ENCODE measurements at regions not wholly inside any gene's neighbourhood (a gene's known extent, or its start where the extent isn't known, plus 50 kb on each side); places are given as distances from the start of the nearest gene placed in this dataset.

DNA sequence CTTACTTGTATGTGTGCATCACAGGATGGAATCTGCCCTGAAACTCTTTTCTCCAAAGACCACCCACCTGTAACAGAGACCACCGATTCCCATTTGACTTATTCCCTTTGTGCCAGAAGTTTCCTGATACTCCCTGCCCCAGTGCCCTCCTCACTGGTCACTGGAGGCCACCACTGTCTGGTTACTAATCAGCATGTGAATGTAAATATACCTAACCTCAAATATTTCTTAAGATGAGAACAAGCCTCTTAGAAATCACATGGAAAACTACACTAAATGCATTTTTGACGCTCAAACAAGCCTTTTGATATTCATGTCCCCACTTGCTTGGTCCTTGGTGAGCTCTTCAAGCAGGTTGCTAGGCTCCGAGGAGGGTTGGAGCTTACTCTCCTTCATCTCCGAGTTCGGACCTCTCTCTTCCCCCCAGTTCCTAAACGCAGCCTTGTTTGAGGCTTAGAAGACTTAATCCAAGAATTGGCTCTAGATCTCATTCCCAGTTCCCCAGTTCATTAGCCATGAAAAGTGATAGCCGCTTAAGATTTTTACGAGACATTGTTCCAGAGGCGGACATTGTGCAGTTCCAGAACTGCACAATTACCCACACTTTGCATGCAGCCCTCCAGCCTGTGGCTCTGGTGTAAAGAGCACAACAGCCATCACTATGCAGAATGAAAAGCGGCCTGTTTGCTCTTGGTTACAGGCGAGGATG is 579.2 kb upstream of the PSMD7 start:
- no peak for FAIRE-seq
- DNase-seq (ENCODE audit: insufficient read length, low spot score): no peak

DNA sequence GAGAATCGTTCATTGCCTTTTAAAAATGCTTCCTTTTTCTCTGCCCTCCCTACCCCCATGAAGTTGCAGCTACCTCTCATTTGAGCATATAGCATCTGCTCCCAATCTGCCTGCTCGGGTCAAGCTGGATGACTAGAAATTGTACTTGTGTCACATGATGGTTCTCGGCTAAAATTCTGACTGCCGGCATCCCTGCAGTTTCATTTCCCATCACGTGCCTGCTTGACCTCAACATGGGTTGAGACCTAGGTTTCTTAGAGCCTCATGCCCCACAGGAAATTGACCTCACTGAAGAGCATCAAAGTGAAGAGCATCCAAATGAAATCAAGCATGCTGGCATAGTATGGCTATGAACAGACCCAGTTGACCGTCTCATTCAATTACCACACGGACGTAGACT is 581.6 kb upstream of the PSMD7 start:
- DNase-seq (ENCODE audit: insufficient read length, low spot score) (no peak), FAIRE-seq (no peak)

DNA sequence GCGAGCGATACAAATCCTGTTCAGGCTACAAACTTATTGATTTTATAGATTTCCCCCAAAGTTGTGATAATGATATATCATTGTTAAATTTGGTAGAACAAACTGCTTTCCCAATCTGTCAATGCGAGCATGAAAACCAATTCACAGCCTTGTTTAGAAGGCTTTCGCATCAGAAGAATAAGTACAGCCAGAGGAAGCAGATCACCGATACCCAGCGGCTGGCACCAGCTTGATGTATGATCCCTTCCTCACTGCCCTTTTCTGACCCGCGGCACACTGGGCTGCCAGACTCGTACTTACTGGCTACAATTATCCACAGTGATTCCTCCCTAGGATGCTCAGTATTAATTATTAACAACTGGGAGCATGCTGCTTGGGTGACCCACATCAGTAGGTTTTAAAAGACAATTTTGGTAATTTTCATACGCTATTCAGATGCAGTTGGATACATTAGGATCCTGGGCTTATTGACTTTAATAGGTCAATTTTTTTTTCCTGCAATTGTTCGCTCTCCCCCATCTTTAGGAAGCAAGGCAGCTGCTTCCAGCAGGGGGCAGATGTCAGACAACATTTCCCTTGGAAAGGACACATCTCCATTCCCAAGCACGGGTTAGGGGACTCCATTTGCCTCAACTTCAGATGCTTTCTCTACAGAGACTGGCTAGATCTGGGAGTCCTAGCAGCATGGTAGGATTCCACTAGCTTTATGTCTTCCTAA is 582.7 kb upstream of the PSMD7 start:
- DNase-seq (ENCODE audit: insufficient read length, low spot score) (no peak), FAIRE-seq (no peak)

DNA sequence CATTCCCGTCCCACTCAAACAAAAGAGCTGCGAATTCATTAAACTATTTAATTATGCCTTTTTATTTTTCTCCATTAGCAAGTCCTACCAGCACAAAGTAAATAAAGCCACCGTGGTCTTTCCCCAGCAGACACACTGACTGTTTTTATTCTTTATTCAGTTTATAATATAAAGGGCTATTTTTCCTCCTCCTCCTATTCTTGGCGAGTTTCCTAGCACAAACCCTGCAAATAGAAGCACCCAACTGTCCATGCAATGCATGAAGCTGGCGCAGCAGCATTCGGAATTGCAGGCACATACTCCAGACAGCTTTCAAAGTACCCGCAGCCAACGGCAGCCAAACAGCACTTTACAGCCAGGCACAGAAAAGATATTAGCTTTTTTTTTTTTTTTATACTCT is 583.4 kb upstream of the PSMD7 start:
- no peak for FAIRE-seq
- DNase-seq (ENCODE audit: insufficient read length, low spot score): no peak

DNA sequence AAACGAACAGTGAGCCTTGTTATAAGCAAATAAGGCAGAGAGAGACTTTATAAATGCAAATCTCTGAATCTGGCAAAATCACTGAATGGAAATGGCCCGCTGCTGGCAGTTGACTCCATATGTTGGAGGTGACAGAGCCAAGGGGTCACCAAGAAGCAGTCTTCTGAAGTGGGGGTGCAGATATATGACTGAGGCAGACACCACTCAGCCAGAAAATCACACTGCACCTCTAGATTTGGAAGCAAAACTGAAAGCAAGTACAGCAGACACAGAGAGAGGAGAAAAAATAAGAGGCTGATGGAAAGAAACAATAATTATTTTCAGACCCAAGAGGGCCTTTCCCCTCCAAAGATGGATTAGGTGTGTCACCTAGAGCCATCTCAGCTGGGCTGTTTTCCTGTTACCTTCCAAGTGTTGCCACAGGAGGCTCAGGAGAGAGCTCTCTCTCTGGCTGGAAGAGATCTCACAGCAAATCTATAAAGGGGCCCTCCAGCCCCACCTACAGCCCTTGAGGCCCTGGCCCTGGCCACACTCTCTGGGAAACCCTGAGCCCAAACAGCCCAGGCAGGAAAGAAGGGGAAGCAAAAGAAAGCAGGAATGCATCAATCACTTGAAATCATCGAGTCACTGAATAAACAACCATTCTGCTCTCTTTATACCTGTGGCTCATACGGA is 585.1 kb upstream of the PSMD7 start:
- DNase-seq (ENCODE audit: insufficient read length, low spot score): no peak
- FAIRE-seq: no peak

DNA sequence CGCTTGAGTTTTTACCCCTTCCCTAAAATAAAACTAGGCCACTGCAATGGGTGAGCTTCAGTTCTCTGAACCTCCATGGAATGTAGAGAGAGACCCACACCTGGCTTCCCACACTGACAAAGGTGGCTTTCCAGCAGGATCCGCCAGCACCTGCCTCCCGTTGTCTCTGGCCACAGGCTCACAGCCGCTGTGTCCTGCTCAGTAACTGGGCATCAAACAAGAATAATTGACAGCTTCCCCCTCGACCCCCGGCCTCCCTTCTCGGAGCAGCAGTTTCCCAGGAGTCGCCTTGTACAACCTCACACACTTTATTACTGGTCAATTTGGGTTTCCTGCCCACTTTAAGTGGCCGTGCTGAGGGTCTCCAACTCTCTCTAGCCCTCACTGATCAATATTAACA is 586.1 kb upstream of the PSMD7 start:
- no peak for FAIRE-seq
- no peak for DNase-seq (ENCODE audit: insufficient read length, low spot score)

DNA sequence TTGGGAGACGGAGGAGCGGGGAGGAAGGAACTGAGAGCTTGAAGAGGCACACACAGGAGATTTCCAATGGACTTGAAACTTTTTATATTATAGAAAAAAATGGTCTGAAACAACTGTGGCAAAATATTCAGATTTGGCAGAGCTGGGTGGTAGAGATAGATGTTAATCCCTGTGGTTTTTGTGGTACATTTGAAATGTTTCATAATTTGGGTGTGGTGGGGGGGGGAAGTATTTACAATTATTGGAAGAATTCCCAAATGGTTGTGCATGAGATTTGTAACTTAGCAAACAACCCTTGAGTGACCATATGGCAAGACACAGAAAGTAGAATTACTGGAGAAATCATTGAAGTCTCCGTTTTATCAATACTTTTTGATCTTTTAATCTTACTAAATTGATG is 588.8 kb upstream of the PSMD7 start:
- FAIRE-seq: no peak
- no peak for DNase-seq (ENCODE audit: insufficient read length, low spot score)

DNA sequence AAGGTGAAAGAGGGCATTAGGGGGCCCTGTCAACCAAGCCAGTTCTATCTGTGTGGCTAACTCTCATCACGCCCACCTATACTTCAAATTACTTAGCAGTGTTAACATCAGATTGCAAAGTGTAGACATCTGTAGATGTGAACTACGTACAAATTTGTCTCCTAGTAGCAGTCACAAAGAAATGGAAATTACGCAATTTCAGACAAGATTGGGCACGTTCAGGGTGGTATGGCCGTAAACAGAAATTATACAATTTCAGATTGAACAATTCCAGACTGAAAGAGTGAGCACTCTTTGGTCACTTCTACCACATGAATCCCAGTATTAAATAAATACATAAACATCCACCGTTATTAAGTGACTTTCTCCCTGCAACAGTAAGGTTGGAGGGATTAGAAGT is 592.7 kb upstream of the PSMD7 start:
- DNase-seq (ENCODE audit: insufficient read length, low spot score): no peak
- FAIRE-seq: no peak

DNA sequence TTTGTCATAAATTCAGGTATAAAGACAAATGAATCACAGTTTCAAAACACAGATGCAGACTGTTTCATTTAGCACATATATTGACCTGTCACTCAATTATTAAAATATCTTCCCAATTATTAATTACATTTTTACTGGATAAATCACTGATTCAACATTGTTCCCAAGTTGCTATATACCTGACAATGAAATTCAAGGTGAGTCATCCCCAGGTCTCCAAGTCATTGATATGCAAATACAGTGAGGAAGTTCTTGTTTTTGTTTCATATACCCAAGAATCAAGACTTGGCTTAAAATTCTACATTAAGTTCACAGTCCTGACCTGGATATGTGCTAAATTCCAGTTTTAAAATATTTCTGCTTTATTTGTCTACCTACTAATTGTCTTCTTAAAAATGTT is 599.3 kb upstream of the PSMD7 start:
- FAIRE-seq (no peak), DNase-seq (ENCODE audit: insufficient read length, low spot score) (no peak)

DNA sequence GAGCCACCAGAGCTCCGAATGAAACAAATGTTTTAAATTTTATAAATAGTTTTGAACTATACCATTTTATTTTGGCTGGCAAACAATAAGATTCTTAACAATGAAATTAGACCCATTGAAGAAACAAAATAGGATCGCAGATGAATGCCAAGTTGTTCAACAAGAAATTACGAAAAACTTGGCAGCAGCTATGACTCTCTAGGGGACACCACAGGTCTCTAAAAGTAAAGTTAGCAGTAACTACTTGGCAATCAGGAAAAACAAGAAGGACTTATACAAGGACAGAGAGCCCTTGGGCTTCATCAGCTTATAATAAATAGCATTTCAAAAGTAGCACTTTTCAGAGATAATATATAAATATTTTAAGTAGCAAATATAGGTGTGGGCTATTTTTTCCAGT is 603.8 kb upstream of the PSMD7 start:
- no peak for FAIRE-seq
- DNase-seq (ENCODE audit: insufficient read length, low spot score): no peak

DNA sequence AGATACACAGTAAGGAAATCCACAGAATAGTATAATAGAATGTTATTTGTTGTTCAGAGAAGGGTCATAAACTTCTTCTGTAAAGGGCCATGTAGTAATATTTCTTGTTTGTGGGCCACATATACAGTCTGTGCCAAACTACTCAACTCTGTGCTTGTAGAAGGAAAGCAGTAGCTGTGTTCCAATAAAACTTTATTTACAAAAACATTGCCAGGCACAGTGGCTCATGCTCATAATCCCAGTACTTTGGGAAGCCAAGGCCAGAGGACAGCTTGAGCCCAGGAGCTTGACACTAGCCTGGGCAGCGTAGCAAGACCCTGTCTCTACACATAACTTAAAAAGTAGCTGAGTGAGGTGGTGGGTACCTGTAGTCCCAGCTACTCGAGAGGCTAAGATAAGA is 612.8 kb upstream of the PSMD7 start:
- no peak for DNase-seq (ENCODE audit: insufficient read length, low spot score)

DNA sequence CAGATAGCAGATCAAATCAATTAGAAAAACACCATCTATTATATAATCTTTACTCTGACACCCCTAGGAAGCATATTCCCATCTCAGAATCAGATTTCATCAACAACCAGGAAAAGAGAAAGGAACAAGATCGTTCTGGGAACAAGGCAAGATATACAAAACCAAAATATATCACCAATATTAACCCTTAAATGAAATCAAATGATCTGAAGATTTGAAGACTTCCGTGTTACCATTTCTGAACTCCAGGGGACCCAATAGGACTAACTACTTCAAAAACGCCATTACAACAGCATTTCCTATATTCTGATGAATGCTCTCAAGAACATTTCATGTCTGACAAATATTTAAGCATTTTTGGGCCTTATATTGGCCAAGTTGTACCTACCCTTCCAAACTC is 624.2 kb upstream of the ZFHX3 start:
- no peak for FAIRE-seq
- DNase-seq (ENCODE audit: insufficient read length, low spot score): no peak

More for the DNA sequence above, 612.8 kb upstream of the PSMD7 start:
- FAIRE-seq: no peak

DNA sequence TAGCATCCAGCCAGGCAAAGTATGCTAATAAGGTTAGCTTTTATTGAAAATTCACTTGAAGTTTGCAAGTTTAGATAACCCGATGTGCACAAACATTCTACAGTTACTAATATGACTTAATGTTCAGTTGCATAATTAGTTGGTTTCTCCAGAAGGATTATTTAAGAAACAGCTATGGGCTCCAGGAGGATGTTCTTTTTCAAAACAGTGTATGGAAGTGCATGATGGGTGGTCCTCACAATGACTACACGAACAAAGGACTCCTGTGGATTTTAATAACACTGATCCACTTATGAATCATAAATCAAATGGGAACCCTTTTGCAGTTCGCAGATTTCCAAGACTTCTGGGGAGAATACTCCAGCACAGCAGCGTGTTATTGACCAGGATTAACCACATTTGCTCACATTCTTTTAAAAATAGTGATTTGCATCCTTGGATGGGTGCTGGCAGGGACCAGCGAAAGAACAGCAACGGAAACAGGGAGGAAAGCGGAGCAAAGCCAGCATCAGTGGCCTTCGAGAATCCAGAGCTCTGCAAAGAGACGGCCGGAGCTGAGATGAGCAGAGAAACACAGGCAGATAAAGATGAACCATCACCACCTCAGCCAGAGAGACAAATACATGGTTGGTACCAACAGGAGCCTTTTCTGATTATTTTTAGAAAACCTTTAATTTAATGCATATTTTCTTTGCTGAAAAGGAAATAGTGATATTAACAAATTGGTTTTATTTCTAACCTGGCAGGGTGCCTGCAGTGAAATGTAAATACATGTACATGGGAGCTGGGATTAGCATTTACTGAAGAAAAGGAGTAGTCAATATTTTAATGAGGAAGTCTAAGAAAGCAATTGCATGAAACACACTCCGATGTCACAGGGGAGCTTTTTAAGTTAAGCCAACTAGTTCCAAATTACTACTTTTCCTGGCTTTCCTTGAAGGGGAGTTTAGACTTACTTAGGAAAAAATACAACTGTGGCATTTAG is 623.2 kb upstream of the ZFHX3 start:
- FAIRE-seq (no peak), DNase-seq (ENCODE audit: insufficient read length, low spot score) (no peak)

DNA sequence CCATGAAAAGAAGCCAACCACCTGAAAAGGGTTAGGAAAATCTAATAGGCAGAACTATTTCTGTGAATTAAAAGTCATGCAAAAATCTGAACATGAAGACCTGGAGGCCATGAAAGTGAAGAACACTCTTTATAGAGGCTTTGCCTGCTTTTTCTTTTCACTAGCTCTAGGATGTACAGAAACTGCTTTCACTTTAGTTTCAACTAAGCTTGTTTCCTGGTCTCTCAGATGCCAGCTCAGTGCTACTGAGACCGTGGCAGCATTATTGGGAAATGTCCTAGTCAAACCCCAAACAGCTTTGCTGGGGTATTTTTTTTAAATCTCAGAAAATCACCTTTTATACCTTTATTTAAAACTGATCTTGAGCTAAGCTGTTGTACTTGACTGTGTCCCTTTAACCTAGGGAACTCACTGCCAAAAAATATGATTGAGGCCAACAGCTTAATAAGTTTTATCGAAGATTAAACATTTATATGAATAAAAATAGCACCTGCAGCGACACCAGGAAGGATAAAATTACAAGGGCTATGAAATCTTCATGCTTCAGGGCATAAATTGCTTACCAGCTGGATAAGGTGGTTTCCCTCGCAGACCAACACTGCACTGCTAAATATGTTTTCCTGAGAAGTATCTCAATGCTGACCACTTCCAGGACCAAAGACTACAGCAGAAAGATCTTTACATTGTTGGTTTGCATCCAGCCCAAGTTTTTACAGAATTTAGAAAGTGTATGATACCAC is 621.8 kb upstream of the ZFHX3 start:
- FAIRE-seq (no peak), DNase-seq (ENCODE audit: insufficient read length, low spot score) (no peak)

DNA sequence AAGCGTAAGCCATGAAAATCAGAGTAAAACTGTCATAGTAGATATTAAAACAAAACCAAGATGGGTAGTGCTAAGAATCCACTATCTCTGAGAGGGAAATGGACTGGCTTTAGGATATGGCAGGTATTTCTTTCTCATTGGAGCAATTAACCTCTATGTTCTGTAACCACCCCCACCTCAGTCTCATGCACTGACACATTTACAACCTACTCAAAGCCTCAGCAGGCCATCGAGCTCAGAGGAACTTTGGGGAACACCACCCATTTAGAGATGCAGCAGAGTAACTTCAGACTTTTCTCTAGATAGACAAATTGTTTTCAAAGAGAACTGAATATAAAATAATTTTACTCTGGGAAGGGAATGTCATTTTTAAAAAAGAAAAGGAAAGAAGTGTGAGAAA is 615.8 kb upstream of the ZFHX3 start:
- DNase-seq (ENCODE audit: insufficient read length, low spot score): no peak
- no peak for FAIRE-seq

DNA sequence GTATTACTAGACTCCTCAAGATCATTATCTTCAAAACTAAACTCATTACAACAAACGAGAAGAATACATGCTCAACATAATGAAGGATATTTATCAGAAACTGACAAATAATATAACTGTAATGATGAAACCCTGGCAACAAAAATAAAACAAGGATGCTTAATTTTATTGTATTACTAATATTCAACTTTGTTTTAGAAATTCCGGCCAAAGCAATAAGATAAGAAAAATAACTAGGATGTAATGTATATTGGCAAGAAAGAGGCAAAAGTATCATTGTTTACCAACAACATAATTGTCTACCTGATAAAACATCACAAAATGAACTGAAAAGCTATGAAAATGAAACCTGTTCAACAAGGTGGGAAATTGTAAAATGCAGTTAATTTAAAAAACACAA is 588.3 kb upstream of the ZFHX3 start:
- FAIRE-seq (no peak), DNase-seq (ENCODE audit: insufficient read length, low spot score) (no peak)

DNA sequence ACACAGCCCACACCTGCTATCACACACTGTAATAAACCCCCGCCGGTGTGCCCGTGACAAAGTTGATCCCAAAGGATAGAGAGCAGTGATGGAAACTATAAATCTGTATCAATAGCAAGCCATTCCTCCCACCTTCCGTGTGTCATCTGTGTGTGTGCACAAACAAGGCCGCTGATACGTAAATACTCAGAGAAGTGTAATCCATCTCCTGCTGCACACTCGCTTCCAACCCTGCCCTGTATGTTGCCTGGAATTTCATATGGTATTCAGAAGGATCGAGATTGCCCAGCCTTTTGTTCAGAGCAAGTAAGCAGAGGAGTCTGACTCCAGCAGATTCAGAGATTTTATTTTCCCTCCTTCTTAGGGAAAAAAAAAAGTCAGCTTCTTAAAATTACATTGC is 581.1 kb upstream of the ZFHX3 start:
- DNase-seq (ENCODE audit: insufficient read length, low spot score) (no peak), FAIRE-seq (no peak)

DNA sequence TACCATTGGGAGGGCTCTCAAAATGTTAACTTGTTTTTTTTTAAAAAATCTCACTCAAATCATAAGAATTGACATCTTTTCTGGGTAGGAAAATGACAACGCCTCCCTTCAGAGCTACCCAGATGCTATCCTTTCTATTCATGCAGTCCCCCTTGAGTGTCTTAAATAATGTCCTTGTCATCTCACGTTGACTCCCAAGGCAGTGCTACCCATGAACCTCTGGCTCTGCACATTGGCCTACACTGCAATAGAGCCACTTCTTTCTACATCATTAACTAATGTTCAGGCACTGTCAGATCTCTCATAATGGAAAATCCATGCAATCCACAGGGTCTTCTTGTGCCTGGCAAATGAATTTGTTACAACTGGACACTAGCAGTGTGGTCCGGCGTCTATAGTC is 569.8 kb upstream of the ZFHX3 start:
- DNase-seq (ENCODE audit: insufficient read length, low spot score) (no peak), FAIRE-seq (no peak)

DNA sequence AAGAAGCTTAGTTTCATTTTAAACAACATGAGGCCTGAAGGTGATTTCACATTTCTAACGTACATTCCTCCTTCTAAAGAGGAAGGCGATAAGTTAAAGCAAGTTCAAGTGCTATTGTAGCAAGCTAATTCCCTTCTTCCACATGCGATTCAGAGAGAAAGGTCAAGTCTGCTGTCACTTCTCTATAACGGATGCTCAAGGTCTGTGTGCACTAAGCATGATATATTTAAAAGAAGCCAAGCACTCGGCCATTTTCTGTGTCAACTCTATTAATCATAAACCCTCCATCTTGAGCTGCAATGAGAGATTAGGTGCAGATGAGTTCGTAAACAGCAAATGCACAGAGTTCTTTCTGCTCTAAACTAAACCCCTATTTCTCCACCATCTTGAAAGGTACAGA is 568.8 kb upstream of the ZFHX3 start:
- DNase-seq (ENCODE audit: insufficient read length, low spot score): no peak
- no peak for FAIRE-seq

DNA sequence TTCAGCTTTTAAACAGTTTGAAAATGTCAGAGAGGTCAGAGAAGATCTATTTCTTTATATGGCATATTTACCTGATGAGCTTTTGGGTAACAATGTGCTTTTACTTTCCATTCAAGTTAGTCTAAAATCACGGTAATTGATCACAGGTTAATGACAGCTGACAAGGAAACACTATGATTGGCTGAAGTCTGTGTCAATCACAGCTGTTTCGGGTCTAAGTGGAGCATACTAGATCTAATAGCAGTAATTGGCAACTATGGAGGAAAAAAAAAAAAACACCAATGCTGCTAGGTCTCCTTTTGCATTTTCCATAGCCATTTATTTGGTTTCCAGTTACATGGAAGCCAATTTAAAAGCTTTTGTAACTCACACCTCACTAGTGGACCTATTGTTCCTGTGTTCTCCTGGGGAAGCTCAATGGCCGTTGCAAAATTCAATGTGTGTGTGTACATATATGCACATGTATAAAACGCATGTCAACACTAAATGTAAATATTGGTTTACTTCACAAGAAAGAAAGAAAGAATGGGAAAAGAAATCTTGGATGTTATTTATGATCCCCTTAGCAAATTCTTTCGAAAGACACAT is 568.3 kb upstream of the ZFHX3 start:
- DNase-seq (ENCODE audit: insufficient read length, low spot score): no peak
- FAIRE-seq: no peak
